Adrenal gland (tissue), 9 donors: ENCODE measurements at regions not wholly inside any gene's neighbourhood (a gene's known extent, or its start where the extent isn't known, plus 50 kb on each side); places are given as distances from the start of the nearest gene placed in this dataset.
"Not testable (repeated sequence)": the region's sequence is repeated elsewhere in the genome, so short reads cannot be mapped to it uniquely, and the experiment has no call there.

Experiments
- DNase-seq, 7 donors: peaks; one replicate each; pipeline ENCODE4 v3.0.0-alpha.2; 2019 to 2020
- H3K27ac ChIP-seq, 5 donors: fragments of 200-600 bp; sonication (generic) in 4 of 5; 1 replicate in 3 of 5; 2 replicates in 2 of 5; pipeline versions ENCODE4 v1.5.1 to v1.8.0; 2016 to 2020; ENCODE audit warnings: mild to moderate bottlenecking in 1 of 5
- H3K27me3 ChIP-seq: fragments of 200-600 bp; 2 replicates; pipeline ENCODE4 v1.8.0; 2021
- H3K36me3 ChIP-seq, 2 donors: fragments of 200-600 bp; replicated peaks in 1 of 2; 1 replicate in 1 of 2; 2 replicates in 1 of 2; pipeline versions ENCODE4 v1.5.1 to v1.8.0; 2018 to 2022
- H3K4me1 ChIP-seq, 2 donors: fragments of 200-600 bp; replicated peaks in 1 of 2; 1 replicate in 1 of 2; 2 replicates in 1 of 2; pipeline versions ENCODE4 v1.5.1 to v1.8.0; 2018 to 2021
- H3K4me3 ChIP-seq, 4 donors: fragments of 200-600 bp; sonication (generic) in 3 of 4; one replicate each; pipeline ENCODE4 v1.5.1; 2016 to 2018
- H3K9me3 ChIP-seq, 3 donors: fragments of 200-600 bp; sonication (generic) in 1 of 3; replicated peaks in 1 of 3; 1 replicate in 2 of 3; 2 replicates in 1 of 3; pipeline versions ENCODE4 v1.5.1 to v1.8.0; 2016 to 2021
- POLR2A ChIP-seq, 2 donors: fragments of 450-650 bp; IDR thresholded peaks; one replicate each; pipeline ENCODE4 v1.6.1; 2017; ENCODE audit warnings: antibody characterized with exemption in 2 of 2, mild to moderate bottlenecking in 2 of 2, moderate library complexity in 1 of 2
- WGBS, 4 donors: extraction: QIAGEN DNeasy Blood & Tissue Kit in 2 of 4; methylation state at CpG; one replicate each; pipeline versions ENCODE4 v1.1.5 to v1.1.7; 2013 to 2017; 5-methylcytosine and 5-hydroxymethylcytosine counted together
- intact Hi-C, 2 donors: fragments of 100-400 bp; cut with DNase I; formaldehyde crosslinking; loops; one replicate each; pipeline versions ENCODE4 v1.14.1 to v1.15.0; 2022 to 2023
- TF ChIP-seq, protein P1 (sequence below), 6 experiments: fragments of 450-650 bp in 4 of 6; fragments of 200-600 bp in 2 of 6; sonication (generic) in 1 of 6; IDR thresholded peaks; 1 replicate in 5 of 6; 2 replicates in 1 of 6; pipeline versions ENCODE4 v1.5.1 to v1.8.0; 2016 to 2021; ENCODE audit warnings: antibody characterized with exemption in 6 of 6, mild to moderate bottlenecking in 2 of 6, moderate library complexity in 1 of 6
- donor health status: healthy with polysubstance abuse.
- donor health status: Bipolar disorder and iron deficiency.
- donor health status: DM: yes; HTN: yes; CAD: no.
- donor health status: DM: no; HTN: no; CAD: no.
- donor health status: DM: no; HTN: no; CAD: no.

DNA sequence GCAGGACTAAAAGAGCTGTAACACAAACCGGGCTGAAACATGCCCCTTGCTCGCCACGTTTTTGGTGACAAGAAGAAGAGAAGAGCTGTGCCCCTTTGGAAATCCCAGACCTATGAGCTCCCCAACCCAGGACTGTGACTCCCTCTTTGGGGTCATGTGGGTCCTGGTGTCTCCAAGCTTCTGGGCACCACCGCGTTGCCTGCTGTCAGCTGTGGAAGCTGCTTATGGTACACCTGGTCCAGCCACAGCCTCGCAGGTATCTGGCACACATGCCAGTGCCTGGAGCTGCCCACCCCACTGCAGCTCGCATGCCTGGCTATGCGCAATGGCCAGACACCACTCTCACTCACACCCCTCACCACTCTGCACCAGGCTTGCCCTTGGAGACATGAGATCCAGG lies 171.8 kb downstream of the MATN1 start:
- Histone ChIP-seq H3K27ac (no peak overlapping the region), H3K4me1 (no peaks in the 10 kb centered on the region), H3K4me3 (no peak overlapping the region), H3K36me3 (no peaks in the 10 kb centered on the region), H3K27me3 (no peaks in the 10 kb centered on the region), H3K9me3 (no peaks in the 10 kb centered on the region)
- intact Hi-C loops, result no loop called here
- no peak for DNase-seq
- 73 to 93% (median 87%) methylated on average over 3 to 8 of the region's 8 CpGs for WGBS, 4 donors
- no peak for TF ChIP-seq POLR2A (IDR thresholded peaks at IDR 0.05)
- TF ChIP-seq, protein P1, sequence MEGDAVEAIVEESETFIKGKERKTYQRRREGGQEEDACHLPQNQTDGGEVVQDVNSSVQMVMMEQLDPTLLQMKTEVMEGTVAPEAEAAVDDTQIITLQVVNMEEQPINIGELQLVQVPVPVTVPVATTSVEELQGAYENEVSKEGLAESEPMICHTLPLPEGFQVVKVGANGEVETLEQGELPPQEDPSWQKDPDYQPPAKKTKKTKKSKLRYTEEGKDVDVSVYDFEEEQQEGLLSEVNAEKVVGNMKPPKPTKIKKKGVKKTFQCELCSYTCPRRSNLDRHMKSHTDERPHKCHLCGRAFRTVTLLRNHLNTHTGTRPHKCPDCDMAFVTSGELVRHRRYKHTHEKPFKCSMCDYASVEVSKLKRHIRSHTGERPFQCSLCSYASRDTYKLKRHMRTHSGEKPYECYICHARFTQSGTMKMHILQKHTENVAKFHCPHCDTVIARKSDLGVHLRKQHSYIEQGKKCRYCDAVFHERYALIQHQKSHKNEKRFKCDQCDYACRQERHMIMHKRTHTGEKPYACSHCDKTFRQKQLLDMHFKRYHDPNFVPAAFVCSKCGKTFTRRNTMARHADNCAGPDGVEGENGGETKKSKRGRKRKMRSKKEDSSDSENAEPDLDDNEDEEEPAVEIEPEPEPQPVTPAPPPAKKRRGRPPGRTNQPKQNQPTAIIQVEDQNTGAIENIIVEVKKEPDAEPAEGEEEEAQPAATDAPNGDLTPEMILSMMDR (IDR thresholded peaks at IDR 0.05), result no peak

DNA sequence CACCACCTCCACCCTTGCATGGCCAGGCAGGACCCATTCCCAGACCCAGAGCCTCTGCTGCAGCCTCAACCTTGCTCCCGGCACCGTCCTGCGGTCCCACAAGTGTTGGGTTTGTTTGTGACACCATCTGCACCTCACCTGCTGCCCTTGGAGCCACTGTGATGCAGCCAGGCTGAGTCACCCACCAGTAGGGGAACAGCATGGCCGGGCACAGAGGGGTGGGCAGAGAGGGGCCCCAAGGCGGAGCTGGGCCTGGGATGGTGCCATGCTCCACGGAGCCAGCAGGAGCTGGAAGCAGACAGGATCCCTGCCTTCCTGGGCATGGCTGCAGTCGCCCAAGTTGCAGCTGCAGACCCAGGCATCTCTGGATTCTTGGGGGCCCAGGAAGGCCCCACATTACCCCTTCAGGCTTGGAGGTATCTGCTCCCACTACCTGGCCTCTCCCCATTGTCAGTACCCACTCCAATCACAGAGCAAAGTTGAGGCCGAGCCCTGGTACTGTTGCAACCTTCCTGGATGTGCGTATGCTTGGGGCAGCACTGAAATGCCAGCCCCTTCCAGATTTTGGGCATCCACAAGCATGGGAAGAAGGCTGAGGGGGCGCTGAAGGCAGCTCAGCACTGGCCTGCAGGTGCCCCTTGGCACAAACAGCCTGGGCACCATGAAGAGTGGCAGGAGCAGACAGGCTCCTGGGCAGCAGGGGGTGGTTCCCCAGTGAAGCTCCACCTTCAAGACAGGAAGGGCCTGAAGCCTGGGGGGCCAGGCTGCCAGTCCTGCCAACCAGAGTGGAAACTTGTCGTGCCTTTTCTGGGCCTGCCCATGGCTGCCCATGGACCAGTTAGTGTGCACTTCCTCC lies 172.8 kb downstream of the MATN1 start:
- Histone ChIP-seq H3K9me3 (no peaks in the 10 kb centered on the region), H3K27me3 (no peaks in the 10 kb centered on the region), H3K4me3 (no peak overlapping the region), H3K4me1 (no peaks in the 10 kb centered on the region), H3K36me3 (no peaks in the 10 kb centered on the region), H3K27ac (no peak overlapping the region)
- TF ChIP-seq POLR2A (IDR thresholded peaks at IDR 0.05), result no peak
- TF ChIP-seq, protein P1 (IDR thresholded peaks at IDR 0.05), result no peak
- intact Hi-C loops, result no loop called here
- WGBS, 4 donors, result 69 to 79% (median 72%) methylated on average over 2 to 11 of the region's 11 CpGs
- DNase-seq, result no peak

DNA sequence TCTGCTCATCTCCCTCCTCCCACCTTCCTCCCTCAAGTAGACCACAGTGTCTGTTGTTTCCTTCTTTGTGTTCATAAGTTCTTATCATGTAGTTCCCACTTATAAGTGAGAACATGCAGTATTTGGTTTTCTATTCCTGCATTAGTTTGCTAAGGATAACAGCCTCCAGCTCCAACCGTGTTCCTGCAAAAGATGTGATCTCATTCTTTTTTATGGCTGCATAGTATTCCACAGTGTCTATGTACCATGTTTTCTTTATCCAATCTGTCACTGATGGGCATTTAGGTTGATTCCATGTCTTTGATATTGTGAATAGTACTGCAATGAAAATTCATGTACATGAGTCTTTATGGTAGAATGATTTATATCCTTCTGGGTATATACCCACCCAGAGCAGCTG lies 173.5 kb downstream of the MATN1 start:
- H3K27ac ChIP-seq, H3K36me3 ChIP-seq, H3K9me3 ChIP-seq, H3K4me1 ChIP-seq, H3K4me3 ChIP-seq, DNase-seq, H3K27me3 ChIP-seq, intact Hi-C loops: not testable (repeated sequence)
- 80 to 92% (median 87%) methylated on average over 1 of the region's 1 CpG for whole genome bisulfite sequencing, 4 donors

DNA sequence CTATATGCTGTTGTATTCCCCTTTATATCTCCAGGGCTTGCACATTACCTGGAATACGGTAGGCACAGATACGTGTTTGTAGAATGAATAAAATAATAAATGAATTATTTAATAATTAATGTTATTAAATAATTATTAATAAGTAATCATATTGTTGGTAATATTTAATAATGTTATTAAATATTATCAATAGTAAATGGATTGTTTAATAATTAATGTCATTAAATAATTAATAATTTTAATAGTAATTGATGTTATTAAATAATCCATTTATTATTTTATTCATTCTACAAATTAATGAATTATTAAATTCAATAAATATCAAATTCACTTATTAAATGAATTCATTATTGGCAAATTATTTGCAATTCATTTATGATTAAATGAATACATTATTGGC lies 175.1 kb downstream of the MATN1 start:
- Histone ChIP-seq H3K27ac (no peak overlapping the region), H3K27me3 (no peaks in the 10 kb centered on the region), H3K4me3 (no peak overlapping the region), H3K36me3 (no peaks in the 10 kb centered on the region), H3K9me3 (no peaks in the 10 kb centered on the region), H3K4me1 (no peaks in the 10 kb centered on the region)
- DNase-seq, result no peak
- no peak for TF ChIP-seq POLR2A (IDR thresholded peaks at IDR 0.05)
- TF ChIP-seq, protein P1 (IDR thresholded peaks at IDR 0.05), result no peak
- WGBS, 4 donors, result 78 to 90% (median 86%) methylated on average over 2 of the region's 2 CpGs
- intact Hi-C loops, result no loop called here

DNA sequence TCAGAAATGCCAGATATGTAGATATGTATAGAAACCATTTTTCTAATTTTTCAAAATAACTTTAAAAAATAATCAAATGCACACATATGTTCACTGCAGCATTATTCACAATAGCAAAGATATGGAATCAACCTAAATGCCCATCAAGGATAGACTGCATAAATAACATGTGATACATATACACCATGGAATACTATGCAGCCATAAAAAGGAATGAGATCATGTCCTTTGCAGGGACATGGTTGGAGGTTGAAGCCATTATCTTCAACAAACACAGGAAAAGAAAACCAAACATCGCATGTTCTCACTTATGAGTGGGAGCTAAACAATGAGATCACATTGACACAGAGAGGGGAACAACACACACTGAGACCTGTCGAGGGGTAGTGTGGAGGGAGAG lies 176.1 kb downstream of the MATN1 start:
- H3K4me1 ChIP-seq, H3K36me3 ChIP-seq, H3K9me3 ChIP-seq, H3K4me3 ChIP-seq, H3K27ac ChIP-seq, H3K27me3 ChIP-seq, DNase-seq, intact Hi-C loops: not testable (repeated sequence)
- 40 to 81% (median 61%) methylated on average over 2 of the region's 2 CpGs for WGBS, 4 donors
